ENCODE measurements at regions not wholly inside any gene's neighbourhood (a gene's known extent, or its start where the extent isn't known, plus 50 kb on each side); places are given as distances from the start of the nearest gene placed in this dataset.
"Not testable (repeated sequence)": the region's sequence is repeated elsewhere in the genome, so short reads cannot be mapped to it uniquely, and the experiment has no call there.

DNA sequence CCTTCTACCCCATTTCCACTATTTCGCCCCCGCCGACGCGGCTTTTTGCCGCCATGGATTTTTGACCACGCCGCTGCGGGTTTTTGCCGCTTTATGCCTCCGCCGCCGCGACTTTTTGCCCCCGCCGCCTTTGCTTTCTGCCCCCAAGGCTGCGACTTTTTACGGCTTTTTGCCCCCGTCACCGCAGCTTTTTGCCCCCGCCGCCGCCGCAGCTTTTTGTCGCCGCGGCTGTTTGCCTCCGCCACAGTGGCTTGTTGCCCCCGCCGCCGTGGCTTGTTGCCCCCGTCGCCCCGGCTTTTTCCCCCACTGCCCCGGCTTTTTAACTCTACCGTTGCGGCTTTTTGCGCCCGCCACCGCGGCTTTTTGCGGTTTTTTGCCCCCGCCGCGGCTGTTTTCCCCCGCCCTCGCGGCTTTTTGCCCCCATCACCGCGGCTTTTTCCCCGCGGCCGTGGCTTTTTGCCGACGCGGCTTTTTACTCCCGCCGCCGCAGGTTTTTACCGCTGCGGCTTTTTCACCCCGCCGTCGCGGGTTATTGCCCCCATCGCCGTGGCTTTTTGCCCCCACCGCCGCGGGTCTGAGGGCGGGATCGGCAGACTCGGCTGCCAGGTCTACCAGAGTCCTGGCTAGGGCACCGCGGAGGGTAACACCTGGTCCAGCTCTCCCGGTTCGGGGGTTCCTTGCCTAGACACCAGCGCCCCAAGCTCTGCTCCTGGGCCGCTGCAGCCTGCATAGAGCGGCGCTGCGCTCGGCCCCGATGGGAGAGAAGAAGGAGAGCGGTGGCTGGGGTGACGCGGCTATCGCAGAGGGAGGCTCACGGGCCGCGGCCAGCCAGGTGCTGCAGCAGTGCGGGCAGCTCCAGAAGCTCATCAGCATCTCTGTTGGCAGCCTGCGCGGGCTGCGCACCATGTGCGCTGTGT, 562.7 kb upstream of the WSB1 start:
- no peak for DNase-seq

- DNase-seq = not testable (repeated sequence)
Observed at GRCh38 chr17:26731926-26732325, 562.0 kb upstream of the WSB1 start.

DNA sequence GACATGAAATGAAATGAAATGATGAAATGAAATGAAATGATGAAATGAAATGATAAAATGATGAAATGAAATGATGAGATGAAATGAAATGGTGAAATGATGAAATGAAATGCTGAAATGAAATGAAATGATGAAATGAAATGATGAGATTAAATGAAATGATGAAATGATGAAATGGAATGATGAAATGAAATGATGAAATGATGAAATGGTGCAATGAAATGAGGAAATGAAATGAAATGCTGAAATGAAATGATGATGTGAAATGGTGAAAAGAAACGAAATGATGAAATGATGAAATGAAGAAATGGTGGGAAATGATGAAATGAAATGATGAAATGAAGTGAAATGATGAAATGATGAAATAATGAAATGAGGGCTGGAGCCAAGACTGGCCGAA, 559.1 kb upstream of the WSB1 start:
- not testable (repeated sequence) for DNase-seq

GRCh38 chr17:26735977-26736376, 557.9 kb upstream of the WSB1 start:
- not testable (repeated sequence) for DNase-seq

DNA sequence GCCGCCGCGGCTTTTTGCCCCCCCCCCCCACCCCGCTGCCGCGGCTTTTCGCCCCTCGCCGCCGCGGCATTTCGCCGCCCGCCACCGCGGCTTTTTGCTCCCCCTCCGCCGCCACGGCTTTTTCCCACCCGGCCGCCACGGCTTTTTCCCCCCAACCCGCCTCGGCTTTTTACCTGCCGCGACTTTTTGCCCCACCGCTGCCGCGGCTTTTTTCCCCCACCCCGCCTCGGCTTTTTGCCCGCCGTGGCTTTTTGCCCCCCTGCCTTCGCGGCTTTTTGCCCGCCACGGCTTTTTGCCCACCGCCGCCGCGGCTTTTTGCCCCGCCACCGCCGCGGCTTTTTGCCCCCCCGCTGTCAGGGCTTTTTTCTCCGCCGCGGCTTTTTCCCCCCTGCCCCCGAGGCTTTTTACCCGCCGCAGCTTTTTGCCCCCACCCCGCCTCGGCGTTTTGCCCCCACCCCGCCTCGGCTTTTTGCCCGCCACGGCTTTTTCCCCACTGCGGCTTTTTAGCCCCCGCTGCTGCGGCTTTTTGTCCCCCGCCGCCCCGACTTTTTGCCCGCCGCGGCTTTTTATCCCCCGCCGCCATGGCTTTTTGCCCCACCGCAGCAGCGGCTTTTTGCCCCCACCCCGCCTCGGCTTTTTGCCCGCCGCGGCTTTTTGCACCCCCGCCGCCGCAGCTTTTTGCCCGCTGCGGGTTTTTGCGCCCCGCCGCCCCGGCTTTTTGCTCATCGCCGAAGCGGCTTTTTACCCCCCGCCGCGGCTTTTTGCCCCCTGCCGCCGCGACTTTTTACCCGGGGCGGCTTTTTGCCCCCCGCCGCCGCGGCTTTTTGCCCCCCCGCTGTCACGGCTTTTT, 527.8 kb upstream of the WSB1 start:
- DNase-seq = no peak

DNA sequence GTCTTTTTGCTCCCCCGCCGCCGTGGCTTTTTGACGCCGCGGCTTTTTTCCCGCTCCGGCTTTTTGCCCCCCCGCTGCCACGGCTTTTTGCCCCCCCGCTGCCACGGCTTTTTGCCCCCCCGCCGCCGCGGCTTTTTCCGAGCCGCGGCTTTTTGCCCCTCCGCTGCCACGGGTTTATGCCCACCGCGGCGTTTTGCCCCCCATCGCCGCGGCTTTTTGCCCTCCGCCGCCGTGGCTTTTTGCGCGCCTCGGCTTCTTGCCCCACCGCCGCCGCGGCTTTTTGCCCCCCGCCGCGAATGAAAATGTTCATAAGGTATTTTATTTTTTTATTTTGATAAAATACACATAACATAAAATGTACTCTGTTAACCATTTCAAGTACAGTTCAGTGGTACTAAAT, 527.2 kb upstream of the WSB1 start:
- no peak for DNase-seq

GRCh38 chr17:26773189-26774188, 520.4 kb upstream of the WSB1 start:
- DNase-seq = no peak

- DNase-seq = no peak
Observed at GRCh38 chr17:26774291-26775218, 519.4 kb upstream of the WSB1 start.

DNA sequence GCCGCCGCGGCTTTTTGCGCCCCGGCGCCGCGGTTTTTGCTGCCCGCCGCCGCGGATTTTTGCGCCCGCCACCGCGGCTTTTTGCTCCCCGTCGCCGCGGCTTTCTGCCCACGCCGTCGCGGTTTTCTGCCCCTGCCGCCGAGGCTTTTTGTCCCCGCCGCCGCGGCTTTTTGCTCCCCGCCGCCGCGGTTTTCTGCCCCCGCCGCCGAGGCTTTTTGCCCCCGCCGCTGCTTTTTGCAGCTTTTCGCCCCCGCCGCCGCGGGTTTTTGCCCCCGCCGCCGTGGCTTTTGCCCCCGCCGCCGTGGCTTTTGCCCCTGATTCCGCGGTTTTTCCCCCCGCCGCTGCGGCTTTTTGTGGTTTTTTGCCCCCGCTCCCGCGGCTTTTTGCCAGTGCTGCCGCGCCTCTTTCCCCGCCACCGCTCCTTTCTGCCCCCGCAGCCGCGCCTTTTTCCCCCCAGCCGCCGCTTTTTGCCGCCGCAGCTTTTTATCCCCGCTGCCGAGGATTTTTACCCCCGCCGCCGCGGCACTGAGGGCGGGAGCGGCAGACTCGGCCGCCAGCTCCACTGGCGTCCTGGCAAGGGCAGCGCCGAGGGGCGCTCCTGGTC, 518.6 kb upstream of the WSB1 start:
- no peak for DNase-seq

GRCh38 chr17:26780187-26780814, 513.6 kb upstream of the WSB1 start:
- not testable (repeated sequence) for DNase-seq

- no peak for DNase-seq
Observed at GRCh38 chr17:26782153-26782552, 511.8 kb upstream of the WSB1 start.

GRCh38 chr17:26792486-26792885, 501.4 kb upstream of the WSB1 start:
- peak; percentile 9 for DNase-seq

GRCh38 chr17:26807024-26807423, 486.9 kb upstream of the WSB1 start:
- no peak for DNase-seq

DNA sequence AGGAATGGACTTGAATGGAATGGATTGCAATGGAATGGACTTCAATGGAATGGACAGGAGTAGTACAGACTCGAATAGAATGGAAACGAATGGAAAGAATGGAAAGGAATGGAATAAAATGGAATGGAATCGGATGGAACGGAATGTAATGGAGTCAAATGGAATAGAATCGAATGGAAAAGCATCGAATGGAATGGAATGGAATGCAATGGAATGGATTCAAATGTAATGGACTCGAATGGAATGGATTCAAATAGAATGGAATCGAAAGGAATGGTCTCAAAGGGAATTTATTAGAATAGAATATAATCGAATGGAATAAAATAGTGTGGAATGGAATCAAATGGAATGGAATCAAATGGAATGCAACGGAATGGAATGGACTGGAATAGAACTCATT, 484.9 kb upstream of the WSB1 start:
- DNase-seq = peak; percentile 4

- DNase-seq = peak; percentile 1
Observed at GRCh38 chr17:26818736-26819135, 475.2 kb upstream of the WSB1 start.

Measured in muscle of arm (tissue), 1 donor.